A549 (cell line): ENCODE measurements at regions not wholly inside any gene's neighbourhood (a gene's known extent, or its start where the extent isn't known, plus 50 kb on each side); places are given as distances from the start of the nearest gene placed in this dataset.
"Not testable (repeated sequence)": the region's sequence is repeated elsewhere in the genome, so short reads cannot be mapped to it uniquely, and the experiment has no call there.

Experiments
- CHD2 ChIP-seq: fragments of 150-350 bp; IDR thresholded peaks from 2 replicates; pipeline ENCODE4 v1.6.1; 2014; ENCODE audit warnings: low read length; ENCODE audit not compliant: partially characterized antibody
- CHD4 ChIP-seq: fragments of 200-600 bp; sonication (generic); IDR thresholded peaks from 2 replicates; pipeline ENCODE4 v1.6.1; 2016; ENCODE audit warnings: antibody characterized with exemption, mild to moderate bottlenecking, borderline replicate concordance
- CTCF ChIP-seq: fragments of >200 bp; sonication (Bioruptor Twin); formaldehyde crosslinking; IDR thresholded peaks from 3 replicates; pipeline ENCODE4 v1.5.1; 2016
- EP300 ChIP-seq, 2 experiments: fragments of >200 bp; sonication (Bioruptor Twin); formaldehyde crosslinking; IDR thresholded peaks; 2 replicates in 1 of 2; 3 replicates in 1 of 2; pipeline ENCODE4 v1.6.1; 2016 to 2017
- JUN ChIP-seq, 2 experiments: fragments of >200 bp; sonication (Bioruptor Twin); formaldehyde crosslinking; IDR thresholded peaks; 2 replicates in 1 of 2; 3 replicates in 1 of 2; pipeline ENCODE4 v1.6.1; 2016 to 2017
- KDM1A ChIP-seq: fragments of 200-600 bp; sonication (generic); IDR thresholded peaks from 2 replicates; pipeline ENCODE4 v1.6.1; 2016; ENCODE audit warnings: low read depth, mild to moderate bottlenecking
- NFE2L2 ChIP-seq: fragments of 150-350 bp; conservative IDR thresholded peaks from 2 replicates; pipeline ENCODE4 v1.6.1; 2014; ENCODE audit warnings: low read length
- PBX3 ChIP-seq: IDR thresholded peaks from 2 replicates; pipeline ENCODE4 v1.6.1; 2012
- POLR2A ChIP-seq: IDR thresholded peaks from 2 replicates; pipeline ENCODE4 v1.6.1; 2012; ENCODE audit warnings: mild to moderate bottlenecking, low read length
- RFX5 ChIP-seq: fragments of 450-650 bp; IDR thresholded peaks from 2 replicates; pipeline ENCODE4 v1.7.1; 2014; ENCODE audit warnings: antibody characterized with exemption, mild to moderate bottlenecking, moderate library complexity
- USF2 ChIP-seq: fragments of 450-650 bp; IDR thresholded peaks from 2 replicates; pipeline ENCODE4 v1.6.1; 2014; ENCODE audit warnings: antibody characterized with exemption
- TF ChIP-seq, protein P1 (sequence below): IDR thresholded peaks from 2 replicates; pipeline ENCODE4 v1.6.1; 2012
- TF ChIP-seq, protein P2 (sequence below): fragments of 200-600 bp; sonication (generic); IDR thresholded peaks from 2 replicates; pipeline ENCODE4 v1.6.1; 2016; ENCODE audit warnings: antibody characterized with exemption, mild to moderate bottlenecking, moderate library complexity
- TF ChIP-seq, protein P3 (sequence below): IDR thresholded peaks from 2 replicates; pipeline ENCODE4 v1.6.1; 2012; ENCODE audit warnings: low read depth, borderline replicate concordance

DNA sequence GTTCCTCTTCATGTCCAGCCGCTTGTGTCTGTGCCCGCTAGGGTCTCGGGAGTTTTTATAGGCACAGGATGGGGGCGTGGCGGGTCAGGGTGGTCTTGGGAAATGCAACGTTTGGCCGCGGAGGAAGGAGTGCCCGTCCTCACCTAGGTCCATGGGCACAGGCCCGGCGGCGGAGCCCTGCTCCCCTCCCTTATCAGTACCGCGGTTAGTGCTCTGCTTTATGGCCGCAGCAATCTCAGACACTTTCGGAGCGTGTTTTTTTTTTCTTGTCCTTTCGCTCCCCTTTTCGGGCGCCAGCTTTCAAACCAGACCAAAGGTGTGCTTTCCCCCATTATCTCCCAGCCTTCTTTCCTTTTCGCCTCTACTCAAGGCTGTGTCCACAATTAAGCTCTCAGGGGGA, 503.9 kb downstream of the PRIM2 start:
- not testable (repeated sequence) for TF ChIP-seq CTCF; EP300 (IDR thresholded peaks at IDR 0.05); USF2; KDM1A; POLR2A; JUN (IDR thresholded peaks at IDR 0.05); NFE2L2; CHD4; PBX3; RFX5; CHD2
- TF ChIP-seq, protein P1, sequence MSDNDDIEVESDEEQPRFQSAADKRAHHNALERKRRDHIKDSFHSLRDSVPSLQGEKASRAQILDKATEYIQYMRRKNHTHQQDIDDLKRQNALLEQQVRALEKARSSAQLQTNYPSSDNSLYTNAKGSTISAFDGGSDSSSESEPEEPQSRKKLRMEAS, result not testable (repeated sequence)
- TF ChIP-seq, protein P2, sequence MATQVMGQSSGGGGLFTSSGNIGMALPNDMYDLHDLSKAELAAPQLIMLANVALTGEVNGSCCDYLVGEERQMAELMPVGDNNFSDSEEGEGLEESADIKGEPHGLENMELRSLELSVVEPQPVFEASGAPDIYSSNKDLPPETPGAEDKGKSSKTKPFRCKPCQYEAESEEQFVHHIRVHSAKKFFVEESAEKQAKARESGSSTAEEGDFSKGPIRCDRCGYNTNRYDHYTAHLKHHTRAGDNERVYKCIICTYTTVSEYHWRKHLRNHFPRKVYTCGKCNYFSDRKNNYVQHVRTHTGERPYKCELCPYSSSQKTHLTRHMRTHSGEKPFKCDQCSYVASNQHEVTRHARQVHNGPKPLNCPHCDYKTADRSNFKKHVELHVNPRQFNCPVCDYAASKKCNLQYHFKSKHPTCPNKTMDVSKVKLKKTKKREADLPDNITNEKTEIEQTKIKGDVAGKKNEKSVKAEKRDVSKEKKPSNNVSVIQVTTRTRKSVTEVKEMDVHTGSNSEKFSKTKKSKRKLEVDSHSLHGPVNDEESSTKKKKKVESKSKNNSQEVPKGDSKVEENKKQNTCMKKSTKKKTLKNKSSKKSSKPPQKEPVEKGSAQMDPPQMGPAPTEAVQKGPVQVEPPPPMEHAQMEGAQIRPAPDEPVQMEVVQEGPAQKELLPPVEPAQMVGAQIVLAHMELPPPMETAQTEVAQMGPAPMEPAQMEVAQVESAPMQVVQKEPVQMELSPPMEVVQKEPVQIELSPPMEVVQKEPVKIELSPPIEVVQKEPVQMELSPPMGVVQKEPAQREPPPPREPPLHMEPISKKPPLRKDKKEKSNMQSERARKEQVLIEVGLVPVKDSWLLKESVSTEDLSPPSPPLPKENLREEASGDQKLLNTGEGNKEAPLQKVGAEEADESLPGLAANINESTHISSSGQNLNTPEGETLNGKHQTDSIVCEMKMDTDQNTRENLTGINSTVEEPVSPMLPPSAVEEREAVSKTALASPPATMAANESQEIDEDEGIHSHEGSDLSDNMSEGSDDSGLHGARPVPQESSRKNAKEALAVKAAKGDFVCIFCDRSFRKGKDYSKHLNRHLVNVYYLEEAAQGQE, result not testable (repeated sequence)
- TF ChIP-seq, protein P3, sequence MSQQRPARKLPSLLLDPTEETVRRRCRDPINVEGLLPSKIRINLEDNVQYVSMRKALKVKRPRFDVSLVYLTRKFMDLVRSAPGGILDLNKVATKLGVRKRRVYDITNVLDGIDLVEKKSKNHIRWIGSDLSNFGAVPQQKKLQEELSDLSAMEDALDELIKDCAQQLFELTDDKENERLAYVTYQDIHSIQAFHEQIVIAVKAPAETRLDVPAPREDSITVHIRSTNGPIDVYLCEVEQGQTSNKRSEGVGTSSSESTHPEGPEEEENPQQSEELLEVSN, result not testable (repeated sequence)
